ENCODE measurements at regions not wholly inside any gene's neighbourhood (a gene's known extent, or its start where the extent isn't known, plus 50 kb on each side); places are given as distances from the start of the nearest gene placed in this dataset.
A peak's percentile ranks its signal among the peaks of the same experiment; 100 is the strongest.

GRCh38 chr3:103337179-103337845, 902.5 kb downstream of the ZPLD1 start:
- Histone ChIP-seq H3K4me1 (replicated peaks in 1 of 4; ENCODE audit: control insufficient read depth in 3 of 4, insufficient read depth in 4 of 4, low read length in 3 of 4) (peaks cover 0 to 1% (median 0%) of the 10 kb centered on the region in 4 experiments; a peak in 2 of 7 replicates), H3K4me3 (ENCODE audit: extremely low read depth in 1 of 4, insufficient read depth in 2 of 4, low read depth in 3 of 4, low read length in 4 of 4) (no peak overlapping the region), H2BK120ac (replicated peaks; ENCODE audit: low read depth, low read length) (no peak overlapping the region), H2AK5ac (ENCODE audit: low read depth, low read length) (no peak overlapping the region), H2BK5ac (ENCODE audit: low read depth, low read length) (no peak overlapping the region), H4K20me1 (replicated peaks in 1 of 2; ENCODE audit: control insufficient read depth in 1 of 2, insufficient read depth in 2 of 2, low read length in 2 of 2) (no peaks in the 10 kb centered on the region), H3K9me3 (ENCODE audit: insufficient read depth in 2 of 2, low read depth in 1 of 2, low read length in 1 of 2) (no peaks in the 10 kb centered on the region), H3K23ac (ENCODE audit: insufficient read length) (no peak overlapping the region), H2BK12ac (ENCODE audit: low read depth, low read length) (no peak overlapping the region), H3K18ac (ENCODE audit: extremely low read depth, low read length) (no peak overlapping the region), H3K4me2 (ENCODE audit: insufficient read depth in 1 of 2, low read depth in 2 of 2, low read length in 2 of 2) (no peak overlapping the region), H3K27me3 (replicated peaks in 1 of 4; ENCODE audit: control insufficient read depth in 3 of 4, extremely low read depth in 1 of 4, insufficient read depth in 3 of 4, low read length in 3 of 4) (no peaks in the 10 kb centered on the region), H3K36me3 (ENCODE audit: control insufficient read depth in 2 of 4, insufficient read depth in 4 of 4, low read length in 3 of 4) (no peaks in the 10 kb centered on the region), H3K79me2 (ENCODE audit: control insufficient read depth in 1 of 2, insufficient read depth in 2 of 2, low read length in 2 of 2) (no peaks in the 10 kb centered on the region), H4K91ac (replicated peaks; ENCODE audit: insufficient read length, low read length) (no peak overlapping the region), H2BK20ac (ENCODE audit: low read length) (no peak overlapping the region), H3K79me1 (ENCODE audit: low read depth, low read length) (no peaks in the 10 kb centered on the region), H3K14ac (ENCODE audit: insufficient read length) (no peak overlapping the region), H3K56ac (replicated peaks; ENCODE audit: insufficient read length, low read depth, low read length) (no peak overlapping the region), H2BK15ac (ENCODE audit: low read length) (no peak overlapping the region), H3K23me2 (ENCODE audit: low read depth, low read length) (no peaks in the 10 kb centered on the region), H2AFZ (ENCODE audit: low read length) (0 out of 2 replicates have a peak overlapping the region, but pooled peaks have one; percentile 3), H3K9ac (replicated peaks in 1 of 4; ENCODE audit: extremely low read depth in 1 of 4, low read depth in 3 of 4, low read length in 3 of 4) (no peak overlapping the region), H4K8ac (ENCODE audit: extremely low read depth, insufficient read depth, low read length) (no peak overlapping the region), H3K4ac (replicated peaks; ENCODE audit: insufficient read length, low read depth, low read length) (no peak overlapping the region), H3K27ac (ENCODE audit: low read depth, low read length) (no peak overlapping the region), H4K5ac (ENCODE audit: insufficient read length, low read depth, low read length) (no peak overlapping the region)
- WGBS, 2 experiments (ENCODE audit: extremely low coverage in 1 of 2, insufficient coverage in 1 of 2, insufficient read length in 1 of 2, insufficient replicate concordance in 2 of 2, low coverage in 1 of 2, low lambda C conversion rate in 2 of 2, missing lambda C conversion rate in 1 of 2) = 100% methylated on average over 2 of the region's 2 CpGs; no CpG with 5 or more reads in 1 of the 2 experiments
- TF ChIP-seq EZH2 (IDR thresholded peaks at IDR 0.05; ENCODE audit: low read depth, low read length, severe bottlenecking) (no peak), SIN3A (conservative IDR thresholded peaks at IDR 0.05 in 1 of 2, IDR thresholded peaks at IDR 0.05 in 1 of 2; ENCODE audit: low read depth in 1 of 2, low read length in 2 of 2) (no peak), ASH2L (IDR thresholded peaks at IDR 0.05; ENCODE audit: low read length) (no peak), SAP30 (IDR thresholded peaks at IDR 0.05; ENCODE audit: insufficient read depth, insufficient replicate concordance, low read length) (no peak), KDM4A (IDR thresholded peaks at IDR 0.05; ENCODE audit: low read depth, low read length, severe bottlenecking) (no peak), CBX8 (IDR thresholded peaks at IDR 0.05; ENCODE audit: borderline replicate concordance, low read depth, low read length) (no peak), GABPA (IDR thresholded peaks at IDR 0.05; ENCODE audit: borderline replicate concordance, insufficient read depth, low read length) (no peak), PHF8 (conservative IDR thresholded peaks at IDR 0.05; ENCODE audit: low read depth, low read length) (no peak), CHD1 (IDR thresholded peaks at IDR 0.05; ENCODE audit: low read depth, low read length) (no peak), USF2 (IDR thresholded peaks at IDR 0.05; ENCODE audit: low read length) (no peak), CHD2 (IDR thresholded peaks at IDR 0.05; ENCODE audit: low read length) (no peak), EGR1 (IDR thresholded peaks at IDR 0.05; ENCODE audit: borderline replicate concordance, low read depth, low read length) (no peak), CEBPB (IDR thresholded peaks at IDR 0.05; ENCODE audit: low read depth, low read length) (no peak)
- FAIRE-seq = no peak
- DNase-seq (ENCODE audit: low read depth in 1 of 2, low spot score in 2 of 2) = no peak
- ChIA-PET POLR2A (ENCODE audit: partially characterized antibody) (no interaction called here), CTCF (ENCODE audit: partially characterized antibody) (no interaction called here)
